ENCODE measurements at regions not wholly inside any gene's neighbourhood (a gene's known extent, or its start where the extent isn't known, plus 50 kb on each side); places are given as distances from the start of the nearest gene placed in this dataset.

- no peak overlapping the region for H3K4me3 ChIP-seq (ENCODE audit: low read length)
- ATAC-seq (no peak), DNase-seq (no peak)
- BruUV-seq (replicated peaks), result no TSS peak
- H3K36me3 ChIP-seq (ENCODE audit: low read depth, low read length), result no peaks in the 10 kb centered on the region
- no peaks in the 10 kb centered on the region for H3K9me2 ChIP-seq (replicated peaks; ENCODE audit: low read length)
- POLR2A ChIA-PET (ENCODE audit: unreplicated experiment), result no interaction called here
- H4K20me1 ChIP-seq (ENCODE audit: low read length), result no peaks in the 10 kb centered on the region
- H3K27me3 ChIP-seq (ENCODE audit: low read length), result no peaks in the 10 kb centered on the region
- H3K9ac ChIP-seq (ENCODE audit: low read length), result no peak overlapping the region
- intact Hi-C loops (cut with micrococcal nuclease), result no loop called here
- H3K79me2 ChIP-seq (ENCODE audit: low read length), result no peaks in the 10 kb centered on the region
- no peak overlapping the region for H2AFZ ChIP-seq (ENCODE audit: low read length)
- no peak overlapping the region for H3K27ac ChIP-seq (ENCODE audit: low read length)
- TF ChIP-seq EZH2 (IDR thresholded peaks at IDR 0.05; ENCODE audit: low read length, unreplicated experiment) (no peak), CTCF (conservative IDR thresholded peaks at IDR 0.05; ENCODE audit: low read depth, low read length) (no peak), EZH2phosphoT487 (IDR thresholded peaks at IDR 0.05; ENCODE audit: borderline replicate concordance, low read length) (no peak)
- H3K4me2 ChIP-seq (ENCODE audit: low read length), result no peak overlapping the region
- 0 out of 2 replicates have a peak, but pooled peaks cover 11% of the 10 kb centered on the region for H3K9me3 ChIP-seq (ENCODE audit: low read length)
- CTCF ChIA-PET, result interaction anchor here (0.6 kb wide), 1 partner anchor 78 kb away, joined by 3 read pairs; no protein-coding TSS in a partner anchor
- H3K4me1 ChIP-seq (ENCODE audit: insufficient read depth, low read length), result peaks cover 11% of the 10 kb centered on the region
- no peaks in the 10 kb centered on the region for H3F3A ChIP-seq (ENCODE audit: low read length, unreplicated experiment)
Observed at GRCh38 chr18:3389977-3390376, 60.0 kb upstream of the TGIF1 start.

- no peak overlapping the region for H2AFZ ChIP-seq (ENCODE audit: low read length)
- no peaks in the 10 kb centered on the region for H3F3A ChIP-seq (ENCODE audit: low read length, unreplicated experiment)
- no peaks in the 10 kb centered on the region for H3K79me2 ChIP-seq (ENCODE audit: low read length)
- DNase-seq (no peak), ATAC-seq (no peak)
- no peak overlapping the region for H3K27ac ChIP-seq (ENCODE audit: low read length)
- H3K4me1 ChIP-seq (ENCODE audit: insufficient read depth, low read length), result peaks cover 12% of the 10 kb centered on the region
- BruUV-seq (replicated peaks), result no TSS peak
- no peak overlapping the region for H3K4me2 ChIP-seq (ENCODE audit: low read length)
- no peaks in the 10 kb centered on the region for H4K20me1 ChIP-seq (ENCODE audit: low read length)
- POLR2A ChIA-PET (ENCODE audit: unreplicated experiment), result no interaction called here
- TF ChIP-seq EZH2 (IDR thresholded peaks at IDR 0.05; ENCODE audit: low read length, unreplicated experiment), result no peak
- H3K27me3 ChIP-seq (ENCODE audit: low read length), result no peaks in the 10 kb centered on the region
- H3K9me2 ChIP-seq (replicated peaks; ENCODE audit: low read length), result no peaks in the 10 kb centered on the region
- 0 out of 2 replicates have a peak, but pooled peaks cover 11% of the 10 kb centered on the region for H3K9me3 ChIP-seq (ENCODE audit: low read length)
- CTCF ChIA-PET, result no interaction called here
- H3K9ac ChIP-seq (ENCODE audit: low read length), result no peak overlapping the region
- H3K4me3 ChIP-seq (ENCODE audit: low read length), result no peak overlapping the region
- intact Hi-C loops (cut with micrococcal nuclease), result no loop called here
- H3K36me3 ChIP-seq (ENCODE audit: low read depth, low read length), result no peaks in the 10 kb centered on the region
Observed at GRCh38 chr18:3391704-3392466, 58.1 kb upstream of the TGIF1 start.

- Histone ChIP-seq H3K36me3 (ENCODE audit: low read depth, low read length) (no peaks in the 10 kb centered on the region), H3K9me2 (replicated peaks; ENCODE audit: low read length) (no peaks in the 10 kb centered on the region), H4K20me1 (ENCODE audit: low read length) (no peaks in the 10 kb centered on the region), H3K27me3 (ENCODE audit: low read length) (no peaks in the 10 kb centered on the region), H3K4me1 (ENCODE audit: insufficient read depth, low read length) (peaks cover 18% of the 10 kb centered on the region), H3K4me3 (ENCODE audit: low read length) (no peak overlapping the region), H3K79me2 (ENCODE audit: low read length) (no peaks in the 10 kb centered on the region), H2AFZ (ENCODE audit: low read length) (no peak overlapping the region), H3K9me3 (ENCODE audit: low read length) (0 out of 2 replicates have a peak, but pooled peaks cover 11% of the 10 kb centered on the region), H3K4me2 (ENCODE audit: low read length) (no peak overlapping the region), H3K9ac (ENCODE audit: low read length) (no peak overlapping the region), H3K27ac (ENCODE audit: low read length) (no peak overlapping the region), H3F3A (ENCODE audit: low read length, unreplicated experiment) (no peaks in the 10 kb centered on the region)
- intact Hi-C loops (cut with micrococcal nuclease), result no loop called here
- CTCF ChIA-PET, result no interaction called here
- TF ChIP-seq CTCF (conservative IDR thresholded peaks at IDR 0.05; ENCODE audit: low read depth, low read length) (no peak), EZH2 (IDR thresholded peaks at IDR 0.05; ENCODE audit: low read length, unreplicated experiment) (no peak), EZH2phosphoT487 (IDR thresholded peaks at IDR 0.05; ENCODE audit: borderline replicate concordance, low read length) (no peak)
- DNase-seq (no peak), ATAC-seq (no peak)
- POLR2A ChIA-PET (ENCODE audit: unreplicated experiment), result interaction anchor here (0.6 kb wide), 1 partner anchor 123 kb away, joined by 11 read pairs; no protein-coding TSS in a partner anchor
- BruUV-seq (replicated peaks), result no TSS peak
Observed at GRCh38 chr18:3392467-3392855, 57.5 kb upstream of the TGIF1 start.
